ENCODE measurements at regions not wholly inside any gene's neighbourhood (a gene's known extent, or its start where the extent isn't known, plus 50 kb on each side); places are given as distances from the start of the nearest gene placed in this dataset.
"Not testable (repeated sequence)": the region's sequence is repeated elsewhere in the genome, so short reads cannot be mapped to it uniquely, and the experiment has no call there.

DNA sequence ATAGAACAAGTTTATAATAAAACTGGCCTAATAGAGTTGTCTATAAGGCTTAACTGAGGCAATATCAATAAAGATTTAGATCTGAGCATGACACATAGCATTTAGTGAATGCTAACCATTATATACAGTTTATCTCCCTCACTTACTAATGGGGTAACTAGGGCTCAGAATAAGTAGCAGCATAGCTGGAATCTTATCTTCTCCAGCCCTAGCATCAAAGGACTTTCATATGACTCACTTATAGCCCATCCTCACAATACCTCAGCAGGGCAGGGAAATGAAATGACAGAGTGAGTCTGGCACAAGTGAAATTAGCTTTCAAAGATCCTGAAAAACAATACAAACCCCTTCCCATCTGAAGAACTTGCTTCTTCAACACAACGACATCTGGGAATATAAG, 362.9 kb downstream of the KIF20B start:
- 77% methylated on average over 1 of the region's 1 CpG for WGBS
- H3K4me1 ChIP-seq (replicated peaks) = no peaks in the 10 kb centered on the region
- H3K36me3 ChIP-seq = no peaks in the 10 kb centered on the region
- no peaks in the 10 kb centered on the region for H3K9me3 ChIP-seq
- H3K4me3 ChIP-seq = no peak overlapping the region
- TF ChIP-seq POLR2A (IDR thresholded peaks at IDR 0.05) = no peak
- TF ChIP-seq POLR2AphosphoS5 (IDR thresholded peaks at IDR 0.05) = no peak
- TF ChIP-seq, protein P1, sequence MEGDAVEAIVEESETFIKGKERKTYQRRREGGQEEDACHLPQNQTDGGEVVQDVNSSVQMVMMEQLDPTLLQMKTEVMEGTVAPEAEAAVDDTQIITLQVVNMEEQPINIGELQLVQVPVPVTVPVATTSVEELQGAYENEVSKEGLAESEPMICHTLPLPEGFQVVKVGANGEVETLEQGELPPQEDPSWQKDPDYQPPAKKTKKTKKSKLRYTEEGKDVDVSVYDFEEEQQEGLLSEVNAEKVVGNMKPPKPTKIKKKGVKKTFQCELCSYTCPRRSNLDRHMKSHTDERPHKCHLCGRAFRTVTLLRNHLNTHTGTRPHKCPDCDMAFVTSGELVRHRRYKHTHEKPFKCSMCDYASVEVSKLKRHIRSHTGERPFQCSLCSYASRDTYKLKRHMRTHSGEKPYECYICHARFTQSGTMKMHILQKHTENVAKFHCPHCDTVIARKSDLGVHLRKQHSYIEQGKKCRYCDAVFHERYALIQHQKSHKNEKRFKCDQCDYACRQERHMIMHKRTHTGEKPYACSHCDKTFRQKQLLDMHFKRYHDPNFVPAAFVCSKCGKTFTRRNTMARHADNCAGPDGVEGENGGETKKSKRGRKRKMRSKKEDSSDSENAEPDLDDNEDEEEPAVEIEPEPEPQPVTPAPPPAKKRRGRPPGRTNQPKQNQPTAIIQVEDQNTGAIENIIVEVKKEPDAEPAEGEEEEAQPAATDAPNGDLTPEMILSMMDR (IDR thresholded peaks at IDR 0.05) = no peak
- intact Hi-C loops (cut with DNase I) = no loop called here
- no peaks in the 10 kb centered on the region for H3K27me3 ChIP-seq (replicated peaks; ENCODE audit: insufficient read depth)
- no peak for DNase-seq (ENCODE audit: low spot score)
- H3K27ac ChIP-seq = no peak overlapping the region

DNA sequence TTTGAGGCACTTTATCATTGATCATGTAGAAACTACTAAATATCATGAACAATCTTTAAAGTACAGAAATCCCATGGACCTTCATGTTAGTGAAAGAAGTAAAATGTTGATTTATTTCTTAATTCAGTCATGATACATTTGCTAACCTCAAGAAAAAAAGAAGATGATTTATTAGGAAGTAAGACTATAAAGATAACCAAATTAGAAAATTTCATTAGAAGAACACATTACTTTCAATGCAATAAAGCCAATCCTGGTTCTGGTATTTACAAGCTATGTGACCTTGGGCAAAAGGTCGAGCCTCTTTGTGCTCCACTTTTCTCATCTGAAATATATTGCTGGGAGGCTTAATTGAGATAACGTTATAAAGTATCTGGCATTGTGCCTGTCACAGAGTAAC, 365.0 kb downstream of the KIF20B start:
- Histone ChIP-seq H3K9me3 (no peaks in the 10 kb centered on the region), H3K36me3 (no peaks in the 10 kb centered on the region), H3K4me1 (replicated peaks) (no peaks in the 10 kb centered on the region), H3K27ac (no peak overlapping the region), H3K4me3 (no peak overlapping the region), H3K27me3 (replicated peaks; ENCODE audit: insufficient read depth) (no peaks in the 10 kb centered on the region)
- intact Hi-C loops (cut with DNase I) = no loop called here
- no peak for DNase-seq (ENCODE audit: low spot score)
- WGBS = 18% methylated on average over 2 of the region's 2 CpGs
- TF ChIP-seq, protein P1 (IDR thresholded peaks at IDR 0.05) = no peak
- TF ChIP-seq POLR2A (IDR thresholded peaks at IDR 0.05) = no peak
- TF ChIP-seq POLR2AphosphoS5 (IDR thresholded peaks at IDR 0.05) = no peak

DNA sequence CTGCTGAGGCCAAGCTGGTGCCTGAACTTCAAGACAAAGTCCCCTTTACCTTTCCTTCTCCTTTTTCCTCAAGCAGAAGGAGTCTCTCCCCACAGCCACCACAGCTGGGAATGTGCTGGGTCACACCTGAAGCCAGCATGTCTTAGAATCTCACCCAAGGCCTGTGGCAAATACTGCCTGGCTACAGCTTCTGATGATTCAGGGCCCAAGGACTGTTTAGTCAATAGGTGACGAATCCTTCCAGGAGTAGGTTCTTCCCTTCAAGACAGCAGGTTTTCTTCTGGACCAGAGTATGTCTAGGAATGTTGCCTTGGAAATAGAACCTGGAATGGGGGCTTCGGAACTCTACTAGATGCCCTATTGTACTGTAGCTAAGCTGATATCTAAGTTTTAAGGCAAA, 374.6 kb downstream of the KIF20B start:
- H3K4me3 ChIP-seq = no peak overlapping the region
- H3K36me3 ChIP-seq = no peaks in the 10 kb centered on the region
- TF ChIP-seq POLR2A (IDR thresholded peaks at IDR 0.05) = no peak
- H3K27ac ChIP-seq = no peak overlapping the region
- H3K9me3 ChIP-seq = no peaks in the 10 kb centered on the region
- DNase-seq (ENCODE audit: low spot score) = no peak
- intact Hi-C loops (cut with DNase I) = no loop called here
- H3K4me1 ChIP-seq (replicated peaks) = no peaks in the 10 kb centered on the region
- H3K27me3 ChIP-seq (replicated peaks; ENCODE audit: insufficient read depth) = no peaks in the 10 kb centered on the region
- WGBS = 95% methylated on average over 2 of the region's 2 CpGs

DNA sequence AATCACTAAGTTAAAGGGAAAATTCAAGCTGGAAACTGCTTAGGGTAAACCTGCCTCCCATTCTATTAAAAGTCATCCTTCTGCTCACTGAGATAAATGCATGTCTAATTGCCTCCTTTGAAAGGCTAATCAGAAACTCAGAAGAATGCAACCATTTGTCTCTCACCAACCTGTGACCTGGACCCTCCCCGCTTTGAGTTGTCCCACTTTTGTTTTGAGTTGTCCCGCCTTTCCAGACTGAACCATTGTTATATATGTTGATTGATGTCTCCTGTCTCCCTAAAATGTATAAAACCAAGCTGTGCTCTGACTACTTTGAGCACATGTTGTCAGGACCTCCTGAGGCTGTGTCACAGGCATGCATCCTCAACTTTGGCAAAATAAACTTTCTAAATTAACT, 378.4 kb downstream of the KIF20B start:
- H3K27me3 ChIP-seq (replicated peaks; ENCODE audit: insufficient read depth) = no peaks in the 10 kb centered on the region
- H3K36me3 ChIP-seq = no peaks in the 10 kb centered on the region
- H3K4me3 ChIP-seq = no peak overlapping the region
- intact Hi-C loops (cut with DNase I) = no loop called here
- TF ChIP-seq, protein P1 (IDR thresholded peaks at IDR 0.05) = no peak
- TF ChIP-seq POLR2A (IDR thresholded peaks at IDR 0.05) (no peak), POLR2AphosphoS5 (IDR thresholded peaks at IDR 0.05) (no peak)
- no peak overlapping the region for H3K27ac ChIP-seq
- WGBS = 66% methylated on average over 2 of the region's 2 CpGs
- DNase-seq (ENCODE audit: low spot score) = no peak
- no peaks in the 10 kb centered on the region for H3K9me3 ChIP-seq
- no peaks in the 10 kb centered on the region for H3K4me1 ChIP-seq (replicated peaks)

DNA sequence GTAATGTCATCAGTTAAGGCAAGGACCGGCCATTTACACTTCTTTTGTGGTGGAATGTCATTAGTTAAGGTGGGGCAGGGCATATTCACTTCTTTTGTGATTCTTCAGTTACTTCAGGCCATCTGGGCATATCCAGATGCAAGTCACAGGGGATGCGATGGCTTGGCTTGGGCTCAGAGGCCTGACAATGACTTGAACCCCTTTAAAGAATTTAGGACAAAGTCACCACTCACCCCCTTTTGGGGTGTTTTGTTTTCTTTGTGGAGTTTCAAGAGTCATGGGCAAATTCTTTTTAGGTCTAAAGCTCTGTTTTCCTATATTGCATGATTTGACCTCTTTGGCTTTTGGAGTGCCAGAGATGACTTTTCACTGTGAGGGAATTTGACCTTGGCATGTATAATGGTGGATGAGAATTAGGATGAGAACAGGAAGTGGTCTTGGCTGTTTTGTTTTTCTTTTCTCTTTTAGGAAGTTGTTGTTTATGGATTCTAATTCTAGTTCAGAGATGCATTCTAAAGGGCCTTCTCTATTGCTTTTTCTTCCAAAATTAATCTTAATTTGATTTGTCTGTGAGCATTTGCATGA, 385.3 kb downstream of the KIF20B start:
- 90% methylated on average over 2 of the region's 2 CpGs for WGBS
- H3K27me3 ChIP-seq (replicated peaks; ENCODE audit: insufficient read depth); H3K27ac ChIP-seq; H3K4me1 ChIP-seq (replicated peaks); H3K9me3 ChIP-seq; H3K36me3 ChIP-seq; DNase-seq (ENCODE audit: low spot score); intact Hi-C loops (cut with DNase I); H3K4me3 ChIP-seq: not testable (repeated sequence)

DNA sequence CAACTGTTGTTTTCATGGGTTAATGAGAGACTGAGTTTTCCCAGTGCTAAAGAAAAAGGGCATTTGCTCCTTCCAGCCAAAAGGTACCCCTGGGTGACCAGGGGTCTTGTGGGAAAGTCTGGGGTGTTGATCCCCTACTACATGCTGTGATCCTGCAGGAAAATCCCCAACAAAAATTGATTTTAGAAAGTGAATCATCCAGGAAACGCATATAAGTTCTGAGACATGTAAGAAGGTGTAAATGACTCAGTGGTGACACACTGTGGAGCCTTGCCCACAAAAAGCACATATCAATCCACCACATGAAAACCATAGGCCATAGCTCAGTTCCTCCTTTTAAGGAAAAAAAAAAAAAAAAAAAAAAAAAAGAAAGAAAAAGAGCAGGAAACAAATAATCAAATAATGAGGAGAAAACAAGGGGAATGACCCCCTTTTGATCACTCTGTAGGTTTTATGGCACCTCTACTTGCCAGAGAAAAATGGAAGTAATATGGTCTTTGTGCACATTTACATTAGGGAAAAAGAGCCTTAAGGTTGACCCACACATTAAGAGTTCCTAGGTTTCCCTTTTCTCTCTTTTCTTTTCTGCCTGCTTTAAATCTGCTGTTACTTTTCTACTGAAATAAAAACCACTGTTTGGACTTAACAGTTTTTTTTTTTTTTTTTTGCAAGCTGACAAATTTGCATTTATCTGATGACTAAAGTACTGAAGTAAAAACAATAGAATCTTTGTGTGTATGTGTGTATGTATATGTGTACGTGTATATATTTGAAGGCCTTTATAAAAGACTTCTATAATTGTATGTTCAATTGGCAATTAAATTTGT, 386.0 kb downstream of the KIF20B start:
- no peak for TF ChIP-seq POLR2A (IDR thresholded peaks at IDR 0.05)
- no peak for TF ChIP-seq POLR2AphosphoS5 (IDR thresholded peaks at IDR 0.05)
- intact Hi-C loops (cut with DNase I) = no loop called here
- H3K36me3 ChIP-seq = no peaks in the 10 kb centered on the region
- H3K4me1 ChIP-seq (replicated peaks) = no peaks in the 10 kb centered on the region
- no peak for DNase-seq (ENCODE audit: low spot score)
- no peak overlapping the region for H3K27ac ChIP-seq
- H3K9me3 ChIP-seq = no peaks in the 10 kb centered on the region
- H3K4me3 ChIP-seq = no peak overlapping the region
- H3K27me3 ChIP-seq (replicated peaks; ENCODE audit: insufficient read depth) = no peaks in the 10 kb centered on the region
- WGBS = 70% methylated on average over 2 of the region's 2 CpGs
